Esophagus muscularis mucosa (tissue), 4 donors: ENCODE measurements at regions not wholly inside any gene's neighbourhood (a gene's known extent, or its start where the extent isn't known, plus 50 kb on each side); places are given as distances from the start of the nearest gene placed in this dataset.

Experiments
- CTCF ChIP-seq, 3 experiments: fragments of 200-600 bp in 2 of 3; fragments of 450-650 bp in 1 of 3; sonication (generic) in 2 of 3; IDR thresholded peaks; one replicate each; pipeline ENCODE4 v1.5.1; 2017 to 2019; ENCODE audit warnings: antibody characterized with exemption in 3 of 3, mild to moderate bottlenecking in 2 of 3, moderate library complexity in 1 of 3
- EP300 ChIP-seq: sonication (generic); formaldehyde crosslinking; IDR thresholded peaks from one replicate; pipeline ENCODE4 v1.6.1; 2017; ENCODE audit warnings: antibody characterized with exemption
- POLR2A ChIP-seq: fragments of 450-650 bp; IDR thresholded peaks from one replicate; pipeline ENCODE4 v1.6.1; 2017; ENCODE audit warnings: antibody characterized with exemption, moderate library complexity, mild to moderate bottlenecking, low read depth
- POLR2AphosphoS5 ChIP-seq, 2 donors: sonication (generic); formaldehyde crosslinking; IDR thresholded peaks; one replicate each; pipeline ENCODE4 v1.6.1; 2017; ENCODE audit warnings: antibody characterized with exemption in 2 of 2

- no peak for TF ChIP-seq CTCF (IDR thresholded peaks at IDR 0.05)
- no peak for TF ChIP-seq POLR2AphosphoS5 (IDR thresholded peaks at IDR 0.05)
- no peak for TF ChIP-seq EP300
- no peak for TF ChIP-seq POLR2A
Observed at GRCh38 chr7:11959121-11959520, 127.1 kb upstream of the THSD7A start.
